ENCODE measurements at regions not wholly inside any gene's neighbourhood (a gene's known extent, or its start where the extent isn't known, plus 50 kb on each side); places are given as distances from the start of the nearest gene placed in this dataset.
"Not testable (repeated sequence)": the region's sequence is repeated elsewhere in the genome, so short reads cannot be mapped to it uniquely, and the experiment has no call there.

- DNase-seq, result no peak
Observed at GRCh38 chr3:112765531-112765930, 81.1 kb downstream of the CD200R1L start.

- DNase-seq, result no peak
Observed at GRCh38 chr3:112763258-112763657, 83.4 kb downstream of the CD200R1L start.

- DNase-seq, result no peak
Observed at GRCh38 chr3:112761062-112761638, 85.5 kb downstream of the CD200R1L start.

- DNase-seq, result no peak
Observed at GRCh38 chr3:112759681-112760080, 87.0 kb downstream of the CD200R1L start.

- DNase-seq, result no peak
Observed at GRCh38 chr3:112759210-112759609, 87.5 kb downstream of the CD200R1L start.

- DNase-seq, result no peak
Observed at GRCh38 chr3:112757197-112757596, 89.5 kb downstream of the CD200R1L start.

- DNase-seq, result peak; percentile 40
Observed at GRCh38 chr3:112755845-112756613, 90.6 kb downstream of the CD200R1L start.

- not testable (repeated sequence) for DNase-seq
Observed at GRCh38 chr3:112755046-112755445, 91.6 kb downstream of the CD200R1L start.

- no peak for DNase-seq
Observed at GRCh38 chr3:112751564-112752512, 94.8 kb downstream of the CD200R1L start.

GRCh38 chr3:112751061-112751460 lies 95.6 kb downstream of the CD200R1L start:
- no peak for DNase-seq

- no peak for DNase-seq
Observed at GRCh38 chr3:112747624-112748023, 99.0 kb downstream of the CD200R1L start.

GRCh38 chr3:112746675-112747280 lies 99.9 kb downstream of the CD200R1L start:
- DNase-seq, result no peak

- DNase-seq, result no peak
Observed at GRCh38 chr3:112745567-112746248, 101.0 kb downstream of the CD200R1L start.

- no peak for DNase-seq
Observed at GRCh38 chr3:112744825-112745566, 101.7 kb downstream of the CD200R1L start.

- no peak for DNase-seq
Observed at GRCh38 chr3:112744106-112744505, 102.6 kb downstream of the CD200R1L start.

- DNase-seq, result no peak
Observed at GRCh38 chr3:112742934-112743333, 102.0 kb upstream of the CCDC80 start.

GRCh38 chr3:112741983-112742382 lies 101.0 kb upstream of the CCDC80 start:
- no peak for DNase-seq

- no peak for DNase-seq
Observed at GRCh38 chr3:112740835-112741234, 99.9 kb upstream of the CCDC80 start.

GRCh38 chr3:112739252-112739965 lies 98.5 kb upstream of the CCDC80 start:
- no peak for DNase-seq

- DNase-seq, result no peak
Observed at GRCh38 chr3:112738366-112738765, 97.4 kb upstream of the CCDC80 start.
